GM18502 (cell line): ENCODE measurements at regions not wholly inside any gene's neighbourhood (a gene's known extent, or its start where the extent isn't known, plus 50 kb on each side); places are given as distances from the start of the nearest gene placed in this dataset.
"Not testable (repeated sequence)": the region's sequence is repeated elsewhere in the genome, so short reads cannot be mapped to it uniquely, and the experiment has no call there.

Experiments used
- ATAC-seq: cut with Tn5 transposase; IDR thresholded peaks from one replicate; pipeline ENCODE4 v1.9.1; 2021; ENCODE audit warnings: mild to moderate bottlenecking; ENCODE audit not compliant: unreplicated experiment, poor library complexity

GRCh38 chr22:48624401-48624800 lies 1203.3 kb downstream of the BRD1 start:
- no peak for ATAC-seq

DNA sequence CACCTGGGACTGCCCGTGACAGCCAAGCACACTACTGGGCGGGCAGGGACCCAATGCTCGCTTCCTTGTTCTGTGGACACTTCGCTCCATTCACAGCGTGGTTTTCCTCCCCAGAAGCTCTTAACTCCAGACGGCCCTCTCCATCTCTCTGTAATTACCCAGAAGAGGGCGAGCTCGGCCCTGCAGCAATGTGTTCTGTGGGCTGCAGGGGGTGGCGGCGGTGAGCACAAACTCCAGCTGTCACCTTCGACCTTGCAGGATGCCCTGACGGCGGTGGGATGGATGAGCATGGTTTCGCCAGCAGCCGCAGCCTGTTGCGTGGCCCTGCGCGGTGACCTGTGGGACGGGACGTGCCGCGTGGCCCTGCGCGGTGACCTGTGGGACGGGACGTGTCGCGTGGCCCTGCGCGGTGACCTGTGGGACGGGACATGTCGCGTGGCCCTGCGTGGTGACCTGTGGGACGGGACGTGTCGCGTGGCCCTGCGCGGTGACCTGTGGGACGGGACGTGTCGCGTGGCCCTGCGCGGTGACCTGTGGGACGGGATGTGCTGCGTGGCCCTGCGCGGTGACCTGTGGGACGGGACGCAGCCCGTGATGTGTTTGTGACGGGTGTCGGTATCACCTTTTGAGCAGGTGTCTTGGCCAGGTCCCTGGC lies 1204.7 kb downstream of the BRD1 start:
- no peak for ATAC-seq

- ATAC-seq: no peak
Measured at GRCh38 chr22:48621085-48621484, 1206.6 kb downstream of the BRD1 start.

GRCh38 chr22:48620460-48620859 lies 1207.2 kb downstream of the BRD1 start:
- ATAC-seq: not testable (repeated sequence)

- ATAC-seq: no peak
Measured at GRCh38 chr22:48619721-48620120, 1208.0 kb downstream of the BRD1 start.

DNA sequence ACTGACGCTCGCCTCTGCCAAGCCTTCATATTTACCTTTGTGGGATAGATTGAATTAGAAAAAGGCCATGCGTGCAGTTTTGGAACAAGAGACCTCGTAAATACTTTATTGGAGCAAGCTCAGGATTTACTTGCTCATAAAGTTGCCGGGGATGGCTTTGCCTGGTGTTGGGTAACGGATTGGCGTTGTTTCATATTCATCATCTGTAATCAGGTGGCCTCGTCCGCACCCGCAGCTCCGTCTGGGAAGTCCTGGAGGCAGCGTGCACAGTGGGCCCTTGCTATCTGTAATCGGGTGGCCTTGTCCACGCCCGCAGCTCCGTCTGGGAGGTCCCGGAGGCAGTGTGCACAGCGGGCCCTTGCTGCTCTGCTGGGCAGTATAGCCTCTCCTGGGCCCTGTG lies 1209.3 kb downstream of the BRD1 start:
- ATAC-seq: no peak

DNA sequence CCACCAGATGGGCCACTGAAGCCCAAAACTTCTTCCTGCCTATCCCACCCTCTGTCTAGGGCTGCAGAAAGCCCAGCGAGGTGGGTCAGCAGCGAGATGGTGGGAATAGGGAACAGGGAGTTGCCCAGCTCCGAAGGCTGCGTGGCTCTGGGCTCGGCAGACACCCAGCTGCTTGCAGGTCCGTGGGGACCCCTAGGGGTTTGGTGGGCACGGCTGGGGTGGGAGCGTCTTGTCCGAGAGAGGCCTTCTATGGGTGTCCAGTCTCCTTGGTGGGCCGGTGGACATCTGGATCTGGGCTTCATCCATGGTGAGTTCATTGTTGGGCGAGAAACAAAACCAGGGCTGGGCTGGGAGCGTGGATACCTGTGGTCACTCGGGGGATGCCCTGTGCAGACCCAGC lies 1211.0 kb downstream of the BRD1 start:
- no peak for ATAC-seq

GRCh38 chr22:48615171-48616008 lies 1212.3 kb downstream of the BRD1 start:
- no peak for ATAC-seq

DNA sequence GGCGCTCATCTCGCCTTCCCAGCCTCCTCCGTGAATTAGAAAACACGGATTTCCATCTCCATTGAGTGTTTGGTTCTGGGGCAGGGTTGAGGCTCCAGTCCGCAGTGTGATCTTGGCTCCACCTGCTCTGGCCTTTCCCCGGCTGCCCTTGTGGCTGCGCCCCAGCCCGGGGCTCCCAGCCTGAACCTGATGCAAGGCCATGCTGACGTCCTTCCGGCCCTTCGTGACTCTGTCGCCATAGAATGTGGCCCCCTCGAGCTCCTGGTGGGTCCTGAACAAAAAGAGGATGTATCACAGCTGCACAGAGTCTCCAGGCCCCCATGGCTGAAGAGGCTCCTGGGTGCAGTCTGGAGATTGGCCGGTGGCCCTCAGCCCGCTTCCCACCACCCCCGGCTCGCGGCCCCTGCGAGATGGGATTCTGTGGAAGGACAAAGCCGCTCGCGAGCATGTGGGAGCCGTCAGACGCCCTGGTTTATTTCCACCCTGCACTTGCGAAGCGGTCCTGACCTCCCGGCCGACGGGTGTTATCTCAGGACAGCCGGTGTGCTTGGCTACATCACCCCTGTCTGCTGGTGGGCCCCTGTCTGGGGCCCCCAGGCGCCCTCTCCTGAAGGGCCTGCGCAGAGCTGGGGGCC lies 1214.0 kb downstream of the BRD1 start:
- ATAC-seq: no peak

GRCh38 chr22:48612077-48612995 lies 1215.3 kb downstream of the BRD1 start:
- ATAC-seq: no peak

GRCh38 chr22:48609279-48609865 lies 1218.3 kb downstream of the BRD1 start:
- ATAC-seq: no peak

GRCh38 chr22:48607901-48608662 lies 1219.6 kb downstream of the BRD1 start:
- ATAC-seq: no peak

DNA sequence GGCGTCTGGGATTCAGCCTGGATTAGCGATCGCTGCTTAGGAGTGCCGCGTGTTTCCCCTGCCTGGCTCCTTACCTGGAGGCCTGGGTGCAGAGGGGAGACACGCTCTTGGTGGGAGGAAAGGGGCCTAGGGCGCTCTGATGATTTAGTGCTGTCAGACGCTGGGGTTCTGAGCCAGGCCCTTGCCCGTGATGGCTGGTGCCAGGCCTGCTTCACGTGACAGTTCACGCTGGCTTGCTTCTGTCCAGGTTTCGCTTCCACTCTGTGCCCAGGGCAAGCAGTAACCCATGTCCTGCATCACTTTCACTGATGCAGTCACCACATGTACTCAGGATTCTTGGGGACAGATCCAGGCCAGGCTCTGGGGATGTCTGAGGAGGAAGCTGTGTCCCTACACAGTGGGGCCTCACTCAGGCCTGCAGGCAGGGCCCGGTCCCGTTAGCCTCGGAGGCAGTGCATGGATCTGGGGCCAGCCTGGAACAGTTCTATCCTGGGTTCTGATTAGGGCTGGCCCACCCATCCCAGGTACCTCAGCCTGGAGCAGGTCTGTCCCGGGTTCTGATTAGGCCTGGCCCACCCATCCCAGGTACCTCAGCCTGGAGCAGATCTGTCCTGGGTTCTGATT lies 1220.9 kb downstream of the BRD1 start:
- ATAC-seq: no peak

- ATAC-seq: no peak
Measured at GRCh38 chr22:48605856-48606481, 1221.7 kb downstream of the BRD1 start.

DNA sequence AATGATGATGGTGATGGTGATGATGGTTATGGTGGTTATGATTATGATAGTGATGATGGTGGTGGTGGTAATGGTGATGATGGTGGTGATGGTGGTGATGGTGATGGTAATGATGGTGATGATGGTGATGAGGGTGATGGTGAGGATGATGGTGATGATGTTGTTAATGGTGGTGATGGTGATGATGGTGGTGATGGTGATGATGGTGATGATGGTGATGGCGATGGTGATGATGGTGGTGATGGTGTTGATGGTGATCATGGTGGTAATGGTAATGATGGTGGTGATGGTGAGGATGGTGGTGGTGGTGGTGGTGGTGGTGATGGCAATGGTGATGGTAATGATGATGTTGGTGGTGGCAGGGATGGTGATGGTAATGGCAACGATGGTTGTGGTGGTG lies 1222.5 kb downstream of the BRD1 start:
- ATAC-seq: no peak

- ATAC-seq: no peak
Measured at GRCh38 chr22:48603621-48604320, 1223.9 kb downstream of the BRD1 start.

DNA sequence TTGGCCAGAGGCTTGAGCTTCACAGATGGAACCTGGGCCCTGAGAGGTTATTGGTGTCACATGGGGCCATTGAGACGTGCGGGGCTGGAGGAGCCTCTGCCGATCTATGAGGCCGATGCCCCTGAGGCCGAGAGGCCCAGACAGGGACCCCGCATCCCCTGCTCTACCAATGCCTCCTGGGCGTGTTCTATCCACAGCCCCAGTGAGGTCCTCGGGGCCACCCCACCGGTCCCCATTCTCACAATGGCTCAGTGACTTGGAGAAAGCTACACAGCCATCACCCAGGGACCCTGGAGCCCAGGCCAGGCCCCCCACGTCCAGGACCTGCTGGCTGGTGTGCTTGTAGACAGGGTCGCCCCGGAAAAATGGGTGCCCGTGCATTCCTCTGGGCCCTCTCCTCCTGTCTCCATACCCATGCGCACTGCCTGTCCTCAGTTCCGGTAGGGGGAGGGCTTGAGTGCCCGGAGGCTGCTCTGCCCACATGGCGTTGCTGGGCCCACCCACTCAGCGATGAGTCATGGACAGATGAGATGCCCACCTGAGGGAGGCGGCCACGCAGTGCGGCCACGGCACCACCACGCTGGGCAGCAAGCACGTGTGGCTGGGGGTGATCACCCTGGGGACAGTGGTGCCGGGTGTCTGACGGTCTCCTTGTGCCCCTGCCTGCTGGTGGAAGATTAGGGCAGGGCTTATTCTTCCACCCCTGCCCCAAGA lies 1224.7 kb downstream of the BRD1 start:
- no peak for ATAC-seq
